ENCODE measurements at regions not wholly inside any gene's neighbourhood (a gene's known extent, or its start where the extent isn't known, plus 50 kb on each side); places are given as distances from the start of the nearest gene placed in this dataset.

DNA sequence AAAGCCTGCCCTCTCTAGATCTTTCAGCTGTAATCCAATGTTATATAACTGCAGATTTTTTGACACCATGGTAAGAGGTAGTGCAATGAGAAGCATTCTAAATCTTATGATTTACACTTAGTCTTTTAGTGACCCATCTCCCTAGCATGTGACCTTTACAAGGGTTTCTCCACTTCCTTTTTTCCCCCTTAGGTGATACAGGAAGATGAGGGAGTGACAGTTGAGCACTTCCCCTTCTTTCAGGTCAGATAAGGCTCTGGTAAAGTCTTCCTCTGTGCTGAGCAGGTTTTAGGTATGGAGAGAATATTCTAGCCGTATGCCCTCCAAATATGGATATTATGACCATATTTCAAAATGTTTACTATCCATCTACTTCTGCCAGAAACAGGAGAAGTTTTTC, 753.6 kb downstream of the JRKL start:
- no peak for TF ChIP-seq EZH2 (IDR thresholded peaks at IDR 0.05)
- no peak for TF ChIP-seq EZH2phosphoT487 (IDR thresholded peaks at IDR 0.05)
- TF ChIP-seq, protein P1, sequence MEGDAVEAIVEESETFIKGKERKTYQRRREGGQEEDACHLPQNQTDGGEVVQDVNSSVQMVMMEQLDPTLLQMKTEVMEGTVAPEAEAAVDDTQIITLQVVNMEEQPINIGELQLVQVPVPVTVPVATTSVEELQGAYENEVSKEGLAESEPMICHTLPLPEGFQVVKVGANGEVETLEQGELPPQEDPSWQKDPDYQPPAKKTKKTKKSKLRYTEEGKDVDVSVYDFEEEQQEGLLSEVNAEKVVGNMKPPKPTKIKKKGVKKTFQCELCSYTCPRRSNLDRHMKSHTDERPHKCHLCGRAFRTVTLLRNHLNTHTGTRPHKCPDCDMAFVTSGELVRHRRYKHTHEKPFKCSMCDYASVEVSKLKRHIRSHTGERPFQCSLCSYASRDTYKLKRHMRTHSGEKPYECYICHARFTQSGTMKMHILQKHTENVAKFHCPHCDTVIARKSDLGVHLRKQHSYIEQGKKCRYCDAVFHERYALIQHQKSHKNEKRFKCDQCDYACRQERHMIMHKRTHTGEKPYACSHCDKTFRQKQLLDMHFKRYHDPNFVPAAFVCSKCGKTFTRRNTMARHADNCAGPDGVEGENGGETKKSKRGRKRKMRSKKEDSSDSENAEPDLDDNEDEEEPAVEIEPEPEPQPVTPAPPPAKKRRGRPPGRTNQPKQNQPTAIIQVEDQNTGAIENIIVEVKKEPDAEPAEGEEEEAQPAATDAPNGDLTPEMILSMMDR (IDR thresholded peaks at IDR 0.05) = no peak
- no peak overlapping the region for H2AFZ ChIP-seq (replicated peaks)
- Mint-ChIP-seq H3K9me3 (no peaks in the 10 kb centered on the region), H3K36me3 (no peaks in the 10 kb centered on the region), H3K27me3 (ENCODE audit: insufficient read depth, low read depth) (no peaks in the 10 kb centered on the region), H3K4me3 (no peak overlapping the region), H3K4me1 (no peaks in the 10 kb centered on the region), H3K27ac (no peak overlapping the region)
- H3K27ac ChIP-seq = no peak overlapping the region
- H3K9ac ChIP-seq = no peak overlapping the region
- H3K79me2 ChIP-seq (ENCODE audit: low read depth) = no peaks in the 10 kb centered on the region
- no peaks in the 10 kb centered on the region for H3K4me1 ChIP-seq
- H3K4me2 ChIP-seq = no peak overlapping the region
- no peaks in the 10 kb centered on the region for H3K9me3 ChIP-seq (ENCODE audit: low read depth)
- no peak overlapping the region for H3K4me3 ChIP-seq
- H3K27me3 ChIP-seq = no peaks in the 10 kb centered on the region
- H3F3A ChIP-seq (ENCODE audit: low read depth) = no peaks in the 10 kb centered on the region
- no peaks in the 10 kb centered on the region for H3K36me3 ChIP-seq
- no peaks in the 10 kb centered on the region for H4K20me1 ChIP-seq (ENCODE audit: low read depth)
- no peak for DNase-seq (ENCODE audit: low spot score)

DNA sequence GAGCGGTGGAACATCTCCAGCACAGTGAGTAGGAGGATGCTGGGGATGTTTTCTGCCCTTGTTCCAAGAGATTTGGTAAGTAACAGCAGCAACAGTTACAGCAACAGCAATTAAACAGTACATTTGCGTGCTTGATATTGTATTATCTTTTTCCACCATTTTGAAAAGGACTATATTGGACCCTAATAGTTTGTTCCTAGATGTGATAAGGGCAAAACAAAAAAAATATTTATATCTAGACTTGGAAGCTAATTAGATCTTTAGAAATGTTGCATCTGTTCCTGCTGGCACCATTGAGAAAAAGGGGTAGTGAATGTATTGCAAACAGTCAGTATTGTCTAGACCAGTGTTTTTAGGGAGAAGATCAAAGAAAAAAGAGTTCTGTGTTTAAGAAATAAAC, 759.9 kb downstream of the JRKL start:
- Histone ChIP-seq H3K9ac (no peak overlapping the region), H3K27me3 (no peaks in the 10 kb centered on the region), H3K4me3 (no peak overlapping the region), H3K27ac (no peak overlapping the region), H4K20me1 (ENCODE audit: low read depth) (no peaks in the 10 kb centered on the region), H3F3A (ENCODE audit: low read depth) (no peaks in the 10 kb centered on the region), H2AFZ (replicated peaks) (no peak overlapping the region), H3K36me3 (no peaks in the 10 kb centered on the region), H3K4me2 (no peak overlapping the region), H3K4me1 (no peaks in the 10 kb centered on the region), H3K9me3 (ENCODE audit: low read depth) (no peaks in the 10 kb centered on the region), H3K79me2 (ENCODE audit: low read depth) (no peaks in the 10 kb centered on the region)
- Mint-ChIP-seq H3K4me1 (no peaks in the 10 kb centered on the region), H3K4me3 (no peak overlapping the region), H3K27me3 (ENCODE audit: insufficient read depth, low read depth) (no peaks in the 10 kb centered on the region), H3K27ac (no peak overlapping the region), H3K9me3 (no peaks in the 10 kb centered on the region), H3K36me3 (no peaks in the 10 kb centered on the region)
- no peak for TF ChIP-seq EZH2 (IDR thresholded peaks at IDR 0.05)
- no peak for TF ChIP-seq EZH2phosphoT487 (IDR thresholded peaks at IDR 0.05)
- TF ChIP-seq, protein P1 (IDR thresholded peaks at IDR 0.05) = no peak
- no peak for DNase-seq (ENCODE audit: low spot score)

DNA sequence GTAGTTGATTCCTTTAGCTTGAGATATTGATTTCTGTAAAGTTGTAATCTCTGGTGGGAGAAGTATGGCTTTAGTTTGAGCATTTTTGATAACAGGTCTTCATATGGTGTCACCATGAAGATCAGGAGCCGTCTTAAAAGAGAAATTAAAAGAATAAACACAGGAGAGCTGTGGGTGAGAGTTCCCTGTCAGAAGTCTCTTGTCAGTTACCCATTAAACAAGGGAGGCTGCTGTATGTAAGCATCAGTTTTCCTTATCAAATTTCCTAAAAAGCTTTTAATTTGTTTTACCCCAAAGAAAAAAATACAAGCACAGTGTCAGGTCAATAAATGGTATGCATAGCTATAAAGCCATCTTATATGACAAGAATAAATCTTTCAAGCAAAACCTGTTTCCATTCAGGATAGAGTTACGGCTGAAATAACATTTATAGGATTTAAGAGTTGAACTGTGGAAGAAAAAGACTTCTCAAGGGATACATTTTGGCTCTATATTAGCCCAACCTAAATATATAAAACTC, 767.5 kb downstream of the JRKL start:
- no peak for TF ChIP-seq EZH2phosphoT487 (IDR thresholded peaks at IDR 0.05)
- TF ChIP-seq EZH2 (IDR thresholded peaks at IDR 0.05) = no peak
- TF ChIP-seq, protein P1 (IDR thresholded peaks at IDR 0.05) = no peak
- Mint-ChIP-seq H3K4me1 (no peaks in the 10 kb centered on the region), H3K36me3 (no peaks in the 10 kb centered on the region), H3K9me3 (no peaks in the 10 kb centered on the region), H3K4me3 (no peak overlapping the region), H3K27me3 (ENCODE audit: insufficient read depth, low read depth) (peaks cover 2% of the 10 kb centered on the region), H3K27ac (no peak overlapping the region)
- H3K36me3 ChIP-seq = no peaks in the 10 kb centered on the region
- no peaks in the 10 kb centered on the region for H3F3A ChIP-seq (ENCODE audit: low read depth)
- DNase-seq (ENCODE audit: low spot score) = no peak
- no peak overlapping the region for H3K27ac ChIP-seq
- no peaks in the 10 kb centered on the region for H3K9me3 ChIP-seq (ENCODE audit: low read depth)
- H4K20me1 ChIP-seq (ENCODE audit: low read depth) = no peaks in the 10 kb centered on the region
- H3K79me2 ChIP-seq (ENCODE audit: low read depth) = no peaks in the 10 kb centered on the region
- no peaks in the 10 kb centered on the region for H3K27me3 ChIP-seq
- H2AFZ ChIP-seq (replicated peaks) = no peak overlapping the region
- H3K9ac ChIP-seq = no peak overlapping the region
- no peaks in the 10 kb centered on the region for H3K4me1 ChIP-seq
- no peak overlapping the region for H3K4me2 ChIP-seq
- no peak overlapping the region for H3K4me3 ChIP-seq
